GM21390 (cell line): ENCODE measurements at regions not wholly inside any gene's neighbourhood (a gene's known extent, or its start where the extent isn't known, plus 50 kb on each side); places are given as distances from the start of the nearest gene placed in this dataset.

Experiments
- ATAC-seq: cut with Tn5 transposase; IDR thresholded peaks from one replicate; pipeline ENCODE4 v1.9.1; 2021; ENCODE audit not compliant: unreplicated experiment

DNA sequence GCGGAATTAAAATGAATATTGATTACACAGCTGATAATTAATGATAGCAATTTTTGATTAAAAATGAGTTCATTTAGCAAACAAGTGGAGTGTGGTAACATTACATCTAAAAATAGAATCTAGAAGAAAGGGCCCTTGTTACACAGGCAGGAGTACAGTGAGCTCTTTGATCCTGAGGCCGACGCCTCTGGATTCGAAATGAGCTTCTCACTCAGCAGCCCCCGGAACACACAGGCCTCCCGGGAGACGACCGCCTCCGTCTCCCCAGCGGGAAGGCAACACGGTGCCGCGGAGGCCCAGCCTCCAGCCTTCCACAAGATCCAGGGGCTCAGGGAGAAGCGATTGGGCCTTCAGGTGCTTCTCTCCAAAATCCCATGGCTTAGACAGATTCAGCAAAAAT, 379.1 kb downstream of the BRD1 start:
- no peak for ATAC-seq

DNA sequence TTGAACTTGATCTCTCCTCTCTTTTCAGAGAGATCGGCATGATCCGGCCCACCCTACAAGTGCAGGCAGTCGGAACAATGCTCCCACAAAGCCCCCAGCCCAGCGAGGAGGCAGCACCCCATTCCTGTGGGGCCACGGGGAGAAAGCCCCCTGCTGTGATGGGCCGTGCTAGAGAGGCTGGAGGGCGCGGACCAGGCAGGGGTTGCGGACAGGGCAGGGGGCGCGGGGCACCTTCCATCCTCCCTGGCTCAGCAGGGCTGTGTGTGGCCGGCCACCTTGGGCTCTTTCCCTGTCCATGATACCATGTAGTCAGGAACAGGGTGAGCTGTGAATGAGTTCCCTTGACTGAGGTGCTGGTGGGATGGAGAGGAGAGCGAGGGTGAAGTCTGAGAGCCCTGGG, 379.8 kb downstream of the BRD1 start:
- ATAC-seq, result no peak

DNA sequence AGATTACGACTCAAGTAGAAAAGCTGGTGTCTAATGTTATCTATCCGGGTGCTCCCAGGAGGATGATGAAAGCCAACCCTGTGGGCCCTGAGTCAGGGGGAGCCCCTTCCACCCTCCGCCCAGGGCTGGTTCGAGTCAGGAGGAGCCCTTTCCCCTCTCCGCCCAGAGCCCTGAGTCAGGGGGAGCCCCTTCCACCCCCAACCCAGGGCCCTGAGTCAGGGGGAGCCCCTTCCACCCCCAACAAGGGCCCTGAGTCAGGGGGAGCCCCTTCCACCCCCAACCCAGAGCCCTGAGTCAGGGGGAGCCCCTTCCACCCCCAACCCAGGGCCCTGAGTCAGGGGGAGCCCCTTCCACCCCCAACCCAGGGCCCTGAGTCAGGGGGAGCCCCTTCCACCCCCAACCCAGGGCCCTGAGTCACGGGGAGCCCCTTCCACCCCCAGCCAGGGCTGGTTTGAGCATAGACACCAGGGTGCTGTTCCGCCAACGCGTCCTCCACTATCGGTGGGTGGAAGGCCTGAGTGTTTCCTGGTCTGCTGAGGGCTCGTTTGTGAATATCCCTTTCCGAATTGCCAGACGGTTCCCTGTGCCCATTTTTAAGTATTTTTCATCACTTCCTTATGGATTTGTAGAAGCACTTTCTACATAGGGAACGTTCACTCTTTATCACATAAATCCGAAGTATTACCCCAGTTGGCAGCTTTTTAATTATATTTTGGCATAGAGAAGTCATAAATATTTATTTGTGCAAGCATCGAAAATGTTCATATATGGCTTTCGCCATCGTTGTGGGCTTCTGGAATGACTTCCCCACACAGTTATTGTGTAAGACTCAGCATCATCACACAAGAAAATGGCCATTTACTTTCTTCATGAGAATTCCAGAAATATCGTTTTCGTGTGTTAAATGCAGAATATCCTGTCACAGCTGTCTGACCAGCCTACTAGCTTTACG, 380.6 kb downstream of the BRD1 start:
- ATAC-seq, result no peak

DNA sequence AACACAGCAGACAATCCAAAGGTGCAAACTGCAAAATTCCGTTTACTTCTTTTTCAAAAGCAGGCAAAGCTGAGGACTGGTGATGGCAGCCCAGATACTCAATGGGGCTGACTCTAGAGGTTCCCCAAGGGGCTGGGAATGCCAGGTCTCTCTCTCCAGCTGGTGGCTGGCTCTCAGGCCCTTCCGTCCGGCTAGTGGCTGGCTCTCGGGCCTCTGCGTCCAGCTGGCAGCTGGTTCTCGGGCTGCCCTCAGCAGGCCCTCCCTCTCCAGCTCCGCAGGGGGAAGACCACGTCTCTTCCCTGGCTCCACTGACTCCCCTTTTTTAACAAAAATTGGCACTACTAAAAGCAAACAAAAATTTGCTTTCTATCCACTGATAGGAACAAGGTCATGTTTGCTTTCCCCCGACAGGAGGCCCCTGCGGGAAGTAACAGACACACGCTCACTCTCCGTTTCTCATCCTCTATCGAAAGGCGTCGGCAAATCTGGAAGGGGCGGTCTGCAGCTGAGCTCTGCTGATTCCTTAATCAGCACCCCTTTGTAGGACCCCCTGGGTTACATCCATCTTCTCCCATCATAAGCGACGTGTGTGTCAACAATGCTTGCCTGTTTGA, 381.4 kb downstream of the BRD1 start:
- ATAC-seq, result no peak

DNA sequence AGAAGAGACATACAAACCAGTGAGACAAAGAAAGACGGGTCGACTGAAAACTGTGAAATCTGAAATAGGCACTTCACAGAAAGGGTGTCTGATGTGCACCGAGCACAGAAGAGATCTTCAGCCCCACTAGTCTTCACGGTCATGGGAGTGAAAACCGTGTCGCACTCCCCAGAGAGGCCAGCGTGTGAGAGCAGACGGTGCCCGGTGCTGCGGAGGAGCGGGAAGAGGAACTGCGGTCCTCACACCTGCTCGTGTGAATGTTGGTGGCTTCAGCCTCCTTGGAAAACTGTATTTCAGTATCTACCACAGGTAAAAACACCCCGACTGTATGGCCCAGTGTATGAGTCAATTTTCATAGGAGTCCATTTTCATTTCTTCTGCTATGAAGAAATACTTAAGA, 382.9 kb downstream of the BRD1 start:
- ATAC-seq, result no peak

DNA sequence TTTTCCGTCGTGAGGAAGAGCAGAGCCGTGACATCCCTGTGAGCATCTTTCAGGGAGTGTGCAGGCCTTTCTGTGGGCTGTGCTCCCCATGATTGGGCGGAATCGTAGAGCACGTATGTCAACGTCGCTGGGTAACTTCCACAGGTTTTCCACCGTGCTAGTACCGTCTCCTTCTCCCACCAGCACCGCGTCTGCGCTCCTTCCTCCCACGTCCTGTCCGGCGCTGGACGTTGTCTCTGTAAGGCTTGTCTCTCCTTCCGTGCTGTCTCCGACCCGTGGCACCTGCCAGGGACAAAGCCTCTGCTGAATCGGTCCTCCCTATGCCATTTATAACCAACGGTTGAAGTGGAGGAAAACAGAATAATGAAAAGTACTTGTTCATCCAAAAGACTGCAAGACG, 386.7 kb downstream of the BRD1 start:
- no peak for ATAC-seq

DNA sequence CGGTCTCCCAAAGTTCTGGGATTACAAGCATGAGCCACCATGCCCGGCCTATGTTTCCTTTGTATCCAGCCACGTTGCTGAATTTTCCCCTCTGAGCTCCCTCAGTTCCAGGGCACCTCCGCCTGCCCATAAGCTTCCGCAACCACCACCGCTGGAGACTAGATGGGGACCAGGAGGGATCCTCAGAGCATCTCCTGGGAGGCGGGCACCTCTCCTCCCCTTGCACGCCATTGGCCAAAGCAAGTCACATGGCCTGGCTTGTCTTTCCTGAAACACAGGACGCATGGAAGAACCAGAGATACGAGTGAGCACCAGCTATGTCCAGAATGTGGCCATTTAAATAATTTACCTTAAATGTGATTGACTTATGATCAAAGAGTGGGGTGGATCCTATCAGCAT, 388.3 kb downstream of the BRD1 start:
- ATAC-seq, result no peak

DNA sequence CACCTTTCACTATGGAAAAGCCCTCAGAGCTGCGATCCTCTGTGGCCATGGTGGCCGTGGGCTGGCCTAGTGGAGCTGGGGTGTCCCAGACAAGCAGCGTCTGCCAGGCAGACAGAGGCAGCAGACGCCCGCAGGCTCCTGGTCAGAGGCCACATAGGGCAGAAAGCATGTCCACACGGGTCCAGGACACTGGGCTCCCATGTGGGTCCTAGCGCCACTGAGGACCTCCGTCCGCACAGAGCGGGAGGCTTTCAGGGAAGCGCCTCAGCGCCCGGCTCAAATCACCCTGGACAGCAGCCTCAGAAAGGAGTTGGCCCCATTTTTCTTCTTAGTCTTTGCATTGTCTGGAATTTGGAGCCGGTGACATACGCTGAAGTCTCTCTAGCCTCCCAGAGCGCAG, 389.7 kb downstream of the BRD1 start:
- no peak for ATAC-seq

DNA sequence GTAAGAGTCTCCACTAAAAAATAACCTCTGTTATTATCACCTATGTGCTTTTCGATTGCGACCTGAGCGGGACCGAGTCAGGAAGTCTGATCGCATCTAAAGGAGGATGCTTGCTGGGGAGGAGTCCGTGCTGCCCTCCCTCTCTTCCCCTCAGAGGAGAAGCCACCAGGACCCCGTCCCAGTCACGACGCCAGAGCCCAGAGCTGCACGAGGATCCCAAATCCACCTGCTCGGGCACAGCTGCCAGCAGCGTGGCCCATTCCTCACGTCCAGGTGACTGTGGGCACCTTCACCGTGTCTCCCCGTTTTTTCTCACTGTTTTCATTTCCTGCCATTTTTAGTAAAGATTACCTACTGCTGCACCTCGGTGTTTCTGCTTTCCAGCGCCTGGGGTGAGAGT, 390.3 kb downstream of the BRD1 start:
- no peak for ATAC-seq

DNA sequence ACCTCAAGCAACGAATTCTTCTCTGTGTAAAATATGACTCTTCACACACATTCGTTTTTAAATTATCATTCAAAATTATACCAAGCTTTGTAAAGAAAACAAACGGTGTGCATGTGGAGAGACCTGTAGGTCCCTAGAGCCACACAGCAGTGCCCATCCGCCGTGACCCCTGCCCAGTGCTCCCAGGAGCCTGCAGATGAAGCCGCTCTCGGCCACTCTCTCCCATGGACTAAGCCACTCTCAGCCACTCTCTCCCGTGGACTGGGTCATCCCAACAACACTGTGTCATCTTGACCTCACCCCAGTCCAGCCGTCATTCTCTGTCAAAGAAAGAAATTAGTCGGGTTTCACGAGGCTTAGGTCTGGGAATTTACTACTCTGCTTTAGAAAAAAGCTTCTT, 391.6 kb downstream of the BRD1 start:
- no peak for ATAC-seq

DNA sequence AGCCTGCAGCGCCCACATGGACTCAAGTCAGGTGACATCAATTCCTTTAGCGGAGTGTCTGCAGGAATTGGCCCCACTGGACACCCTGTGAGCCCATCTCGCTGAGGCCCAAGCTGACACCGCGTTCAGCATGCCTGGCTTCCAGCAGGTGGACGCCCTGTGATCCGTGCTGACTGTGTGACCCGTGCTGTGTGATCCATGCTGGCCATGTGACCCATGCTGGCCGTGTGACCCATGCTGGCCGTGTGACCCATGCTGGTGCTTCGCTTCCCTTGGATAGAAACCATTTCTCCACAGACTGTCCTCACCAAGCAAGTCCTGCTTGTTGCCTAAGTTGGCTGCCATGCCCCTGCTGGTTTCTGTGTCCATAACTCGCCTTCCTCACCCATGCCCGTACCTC, 392.1 kb downstream of the BRD1 start:
- ATAC-seq, result no peak

DNA sequence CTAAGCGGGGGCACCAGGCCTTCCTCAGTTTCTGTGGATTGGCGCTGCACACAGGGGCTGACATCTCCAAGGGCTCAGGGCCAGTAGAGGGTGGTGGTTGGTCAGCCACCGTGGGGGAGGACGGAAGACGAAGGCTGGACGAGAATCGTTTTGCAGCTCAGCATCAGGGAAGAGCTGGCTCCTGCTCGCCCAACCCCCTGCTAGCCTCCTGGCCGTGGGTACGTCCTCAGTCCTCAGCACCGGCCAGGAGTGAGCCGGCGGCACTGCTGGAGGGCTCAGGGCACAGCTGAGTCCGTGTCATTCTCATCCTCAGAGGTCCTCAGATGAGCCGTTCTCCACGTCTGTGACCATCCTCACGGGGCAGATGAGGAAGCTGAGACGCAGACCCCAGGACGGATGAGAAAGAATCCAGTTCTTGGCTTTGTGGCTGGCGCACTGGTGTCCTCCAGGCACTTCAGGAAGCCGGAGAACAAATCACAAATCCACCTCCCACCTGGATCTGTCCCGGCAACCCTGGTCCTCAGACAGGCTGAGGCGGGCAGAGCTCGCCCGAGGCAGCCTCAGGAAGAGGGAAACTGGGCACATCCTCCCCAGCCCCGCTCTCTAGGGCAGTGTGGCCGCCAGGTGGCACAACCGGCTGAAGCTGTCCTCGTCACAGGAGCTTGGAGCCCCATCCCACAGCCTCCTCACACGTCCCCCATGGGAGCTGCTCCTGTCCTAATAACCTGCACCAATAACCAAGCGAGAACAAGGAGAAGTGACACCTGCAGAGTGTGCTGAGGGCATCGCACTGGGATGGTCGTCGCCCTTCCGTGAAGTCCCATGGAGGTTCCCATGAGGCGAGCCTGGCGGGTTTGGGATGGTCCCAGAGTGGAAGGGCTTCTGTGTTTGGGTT, 393.7 kb downstream of the BRD1 start:
- no peak for ATAC-seq

DNA sequence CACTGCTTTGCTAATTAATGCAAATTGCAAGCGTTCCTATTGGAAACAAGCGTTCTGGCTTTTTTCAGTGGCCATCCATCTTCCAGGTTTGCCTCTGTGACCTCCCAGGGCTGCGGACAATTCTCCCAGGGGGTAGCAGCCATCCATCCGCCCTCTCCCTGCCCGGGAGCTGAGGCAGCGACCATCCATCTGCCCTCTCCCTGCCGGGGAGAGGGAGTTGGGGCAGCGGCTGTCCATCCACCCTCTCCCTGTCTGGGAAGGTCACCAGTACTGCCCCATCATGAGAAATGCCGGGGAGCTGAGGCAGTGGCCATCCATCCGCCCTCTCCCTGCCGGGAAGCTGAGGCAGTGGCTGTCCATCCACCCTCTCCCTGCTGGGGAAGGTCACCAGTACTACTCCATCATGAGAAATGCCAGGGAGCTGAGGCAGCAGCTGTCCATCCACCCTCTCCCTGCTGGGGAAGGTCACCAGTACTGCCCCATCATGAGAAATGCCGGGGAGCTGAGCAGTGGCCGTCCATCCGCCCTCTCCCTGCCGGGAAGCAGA, 394.7 kb downstream of the BRD1 start:
- ATAC-seq, result no peak

DNA sequence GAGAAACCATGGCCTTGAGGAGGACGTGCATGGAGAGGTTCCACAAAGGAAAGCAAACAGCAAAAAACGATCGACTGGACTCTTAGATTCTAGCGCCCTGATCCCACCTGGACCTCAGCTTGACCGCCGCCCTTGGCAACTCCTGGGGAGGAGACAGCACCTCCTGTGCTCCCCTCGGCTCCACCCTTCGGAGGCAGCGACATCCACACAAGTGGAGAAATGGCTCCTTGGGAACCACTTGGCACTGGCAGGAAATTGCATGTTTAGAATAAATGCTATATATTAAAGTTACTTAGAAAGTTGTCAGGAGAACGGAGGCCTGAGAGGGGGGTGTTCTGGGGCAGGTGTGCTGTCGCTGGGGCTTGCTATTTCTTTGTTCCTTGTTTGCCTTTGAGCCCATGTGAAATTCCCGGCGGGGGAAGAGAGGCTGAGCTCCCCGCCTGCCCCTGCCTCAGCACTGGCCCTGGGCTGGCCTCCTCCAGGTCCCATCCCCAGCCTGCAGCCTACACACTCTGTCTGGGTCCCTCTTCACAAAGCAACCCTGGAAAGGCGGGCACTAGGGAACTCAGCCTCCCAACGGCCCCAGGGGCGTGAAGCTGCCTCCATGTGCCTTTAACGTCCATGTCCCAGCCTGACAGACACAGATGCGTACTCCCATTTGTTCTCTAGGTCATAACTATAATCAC, 395.3 kb downstream of the BRD1 start:
- ATAC-seq, result no peak

DNA sequence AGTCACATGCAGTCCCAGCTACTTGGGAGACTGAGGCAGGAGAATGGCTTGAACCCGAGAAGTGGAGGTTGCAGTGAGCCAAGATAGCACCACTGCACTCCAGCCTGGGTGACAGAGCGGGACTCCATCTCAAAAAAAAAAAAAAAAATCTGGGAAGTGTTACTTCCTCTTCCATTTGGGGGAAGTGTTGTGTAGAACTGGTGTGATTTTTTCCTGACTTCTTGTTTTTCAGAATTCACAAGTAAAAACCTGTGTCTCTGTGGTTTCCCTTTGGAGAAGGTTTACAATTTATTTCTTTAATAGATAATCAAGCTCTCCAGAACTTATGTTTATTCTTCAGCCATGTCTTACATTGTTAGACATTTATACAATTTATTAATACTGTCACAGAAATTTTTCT, 396.1 kb downstream of the BRD1 start:
- ATAC-seq, result no peak

DNA sequence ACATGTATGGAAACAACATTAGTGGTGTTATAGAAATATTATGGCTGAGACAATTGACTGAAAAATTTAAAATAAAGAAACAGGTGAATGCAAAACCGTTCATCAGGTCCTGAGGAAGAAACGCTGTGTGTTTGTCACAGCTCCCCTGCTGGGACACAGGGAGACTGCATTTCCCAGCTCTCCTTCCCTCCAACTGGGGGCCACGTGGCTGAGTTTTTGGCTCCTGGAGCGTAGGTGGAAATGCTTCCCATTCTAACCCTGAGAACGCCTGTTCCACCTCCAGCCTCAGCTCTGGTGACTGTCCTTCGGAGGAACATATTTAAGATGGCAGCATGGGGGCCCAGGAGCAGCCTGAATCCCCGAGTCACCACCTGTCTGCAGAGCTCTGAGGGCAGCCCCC, 398.6 kb downstream of the BRD1 start:
- ATAC-seq, result no peak

DNA sequence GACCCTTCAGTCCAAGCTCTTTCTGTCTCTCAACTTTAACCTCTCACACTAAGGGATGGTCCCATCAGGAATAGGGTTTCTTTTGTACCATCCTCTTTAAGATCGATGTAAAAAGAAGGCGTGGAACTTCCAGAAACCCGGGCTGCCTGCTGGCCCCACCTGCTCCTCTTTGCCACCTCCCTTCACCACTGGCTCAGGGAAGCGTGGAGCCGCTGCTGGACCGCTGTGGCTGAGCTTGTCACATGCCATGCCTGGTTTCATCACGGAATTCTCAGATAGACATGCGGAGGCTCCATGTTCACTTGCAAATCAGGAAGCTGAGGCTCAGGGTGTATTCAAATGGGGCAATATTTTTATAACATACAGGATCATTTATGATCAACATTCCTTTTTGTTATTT, 399.7 kb downstream of the BRD1 start:
- ATAC-seq, result no peak

DNA sequence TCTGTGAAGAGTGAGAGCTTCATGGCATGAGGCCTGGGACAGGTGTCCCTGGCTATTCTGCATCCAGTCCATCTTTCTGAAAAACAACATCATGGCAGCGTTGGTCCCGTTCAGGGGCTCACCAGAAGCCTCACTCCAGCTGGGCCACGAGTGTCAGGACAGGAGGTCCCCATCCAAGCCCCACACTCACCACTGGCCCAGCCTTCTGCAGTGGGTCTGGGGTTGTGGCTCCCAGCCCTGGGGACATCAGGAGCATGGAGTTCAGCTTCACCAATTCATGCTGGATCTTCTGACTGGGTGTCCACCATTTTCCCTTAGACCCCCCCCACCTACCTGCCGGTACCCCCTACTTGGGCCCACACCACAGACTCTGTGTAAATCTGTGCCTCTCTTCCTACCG, 400.3 kb downstream of the BRD1 start:
- no peak for ATAC-seq

DNA sequence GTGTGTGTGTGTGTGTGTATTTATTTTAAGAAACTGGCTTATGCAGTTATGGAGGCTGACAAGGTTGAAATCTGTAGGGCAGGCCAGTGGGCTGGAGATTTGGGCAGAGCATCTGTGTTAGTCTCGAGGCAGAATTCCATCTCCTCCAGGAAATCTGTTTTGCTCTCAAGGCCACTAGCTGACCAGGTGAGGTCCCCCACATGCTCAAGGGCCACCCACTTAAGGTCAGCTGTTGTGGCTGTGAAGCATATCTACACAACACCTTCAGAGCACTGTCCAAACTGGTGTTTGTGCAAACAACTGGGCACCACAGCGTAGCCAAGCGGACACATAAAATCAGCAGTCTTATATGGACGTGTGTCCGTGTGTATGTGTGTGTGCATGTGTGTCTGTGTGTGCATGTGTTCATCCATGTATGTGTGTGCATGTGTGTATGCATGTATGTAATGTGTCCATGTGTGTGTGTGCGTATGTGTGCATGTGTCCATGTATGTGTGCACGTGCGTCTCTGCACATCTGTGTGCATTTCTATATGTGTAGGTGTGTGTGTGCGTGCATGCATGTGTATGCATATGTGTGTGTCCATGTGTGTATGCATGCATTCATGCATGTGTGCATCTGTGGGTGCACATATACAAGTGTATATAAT, 400.9 kb downstream of the BRD1 start:
- ATAC-seq, result no peak

DNA sequence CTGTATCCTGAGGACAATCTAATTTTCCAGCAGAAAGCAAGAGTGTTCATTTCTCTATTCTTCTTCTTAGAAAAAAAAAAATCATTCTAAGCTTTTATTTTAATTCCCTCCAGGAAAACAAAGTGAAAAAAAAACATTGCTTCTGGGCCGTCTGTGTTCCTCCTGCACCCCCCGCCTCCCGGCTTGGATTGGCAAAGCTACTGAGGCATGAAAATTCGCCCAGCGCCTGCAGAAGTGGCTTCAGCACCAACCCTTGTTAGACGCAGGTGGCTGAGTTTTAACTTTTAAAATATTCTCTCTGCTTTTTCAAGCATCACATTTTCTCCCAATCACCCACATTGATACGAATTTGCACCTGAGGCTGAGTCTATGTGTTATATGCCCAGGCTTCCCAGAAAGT, 401.6 kb downstream of the BRD1 start:
- ATAC-seq, result no peak
